ENCODE measurements at regions not wholly inside any gene's neighbourhood (a gene's known extent, or its start where the extent isn't known, plus 50 kb on each side); places are given as distances from the start of the nearest gene placed in this dataset.

GRCh38 chr4:178090640-178091411 is 648.6 kb upstream of the AGA start:
- Histone ChIP-seq H3K36me3 (ENCODE audit: insufficient read depth) (no peaks in the 10 kb centered on the region), H3K79me2 (ENCODE audit: insufficient read depth, low read depth) (no peaks in the 10 kb centered on the region), H3K4me3 (IDR thresholded peaks at IDR 0.05; ENCODE audit: insufficient read depth, low read depth, low read length) (no peak overlapping the region), H3K4me2 (no peak overlapping the region), H3K4me1 (ENCODE audit: low read depth, poor library complexity, severe bottlenecking) (no peaks in the 10 kb centered on the region), H4K20me1 (ENCODE audit: insufficient read depth) (no peaks in the 10 kb centered on the region), H3K9ac (no peak overlapping the region), H3K27me3 (ENCODE audit: insufficient read depth, low read depth) (no peaks in the 10 kb centered on the region; the same call in 1 of the 2 replicates), H3K27ac (no peak overlapping the region), H2AFZ (ENCODE audit: low read depth) (no peak overlapping the region)
- TF ChIP-seq CTCF (conservative IDR thresholded peaks at IDR 0.05; ENCODE audit: low read depth, low read length): no peak

- Histone ChIP-seq H3K27me3 (ENCODE audit: insufficient read depth, low read depth) (no peaks in the 10 kb centered on the region), H3K36me3 (ENCODE audit: insufficient read depth) (no peaks in the 10 kb centered on the region), H3K9ac (no peak overlapping the region), H3K4me3 (IDR thresholded peaks at IDR 0.05; ENCODE audit: insufficient read depth, low read depth, low read length) (no peak overlapping the region), H3K79me2 (ENCODE audit: insufficient read depth, low read depth) (no peaks in the 10 kb centered on the region), H3K4me1 (ENCODE audit: low read depth, poor library complexity, severe bottlenecking) (no peaks in the 10 kb centered on the region), H3K27ac (no peak overlapping the region), H4K20me1 (ENCODE audit: insufficient read depth) (no peaks in the 10 kb centered on the region), H3K4me2 (no peak overlapping the region), H2AFZ (ENCODE audit: low read depth) (no peak overlapping the region)
- no peak for TF ChIP-seq CTCF (conservative IDR thresholded peaks at IDR 0.05; ENCODE audit: low read depth, low read length)
Observed at GRCh38 chr4:178102139-178102538, 659.9 kb upstream of the AGA start.

- no peak overlapping the region for H3K9ac ChIP-seq
- H3K4me3 ChIP-seq (IDR thresholded peaks at IDR 0.05; ENCODE audit: insufficient read depth, low read depth, low read length): no peak overlapping the region
- no peaks in the 10 kb centered on the region for H4K20me1 ChIP-seq (ENCODE audit: insufficient read depth)
- H2AFZ ChIP-seq (ENCODE audit: low read depth): no peak overlapping the region
- H3K27me3 ChIP-seq (ENCODE audit: insufficient read depth, low read depth): no peaks in the 10 kb centered on the region
- H3K36me3 ChIP-seq (ENCODE audit: insufficient read depth): no peaks in the 10 kb centered on the region
- no peak for TF ChIP-seq CTCF (conservative IDR thresholded peaks at IDR 0.05; ENCODE audit: low read depth, low read length)
- H3K4me2 ChIP-seq: no peak overlapping the region
- H3K79me2 ChIP-seq (ENCODE audit: insufficient read depth, low read depth): no peaks in the 10 kb centered on the region
- no peaks in the 10 kb centered on the region for H3K4me1 ChIP-seq (ENCODE audit: low read depth, poor library complexity, severe bottlenecking)
- no peak overlapping the region for H3K27ac ChIP-seq
Observed at GRCh38 chr4:178105242-178105641, 663.0 kb upstream of the AGA start.

GRCh38 chr4:178136736-178137345 is 694.6 kb upstream of the AGA start:
- no peak overlapping the region for H3K27ac ChIP-seq
- H4K20me1 ChIP-seq (ENCODE audit: insufficient read depth): no peaks in the 10 kb centered on the region
- H3K27me3 ChIP-seq (ENCODE audit: insufficient read depth, low read depth): no peaks in the 10 kb centered on the region
- no peak overlapping the region for H3K4me2 ChIP-seq
- no peak for TF ChIP-seq CTCF (conservative IDR thresholded peaks at IDR 0.05; ENCODE audit: low read depth, low read length)
- no peaks in the 10 kb centered on the region for H3K4me1 ChIP-seq (ENCODE audit: low read depth, poor library complexity, severe bottlenecking)
- no peaks in the 10 kb centered on the region for H3K36me3 ChIP-seq (ENCODE audit: insufficient read depth)
- no peak overlapping the region for H3K4me3 ChIP-seq (IDR thresholded peaks at IDR 0.05; ENCODE audit: insufficient read depth, low read depth, low read length)
- no peak overlapping the region for H2AFZ ChIP-seq (ENCODE audit: low read depth)
- no peak overlapping the region for H3K9ac ChIP-seq
- no peaks in the 10 kb centered on the region for H3K79me2 ChIP-seq (ENCODE audit: insufficient read depth, low read depth)

Measured in KMS-11 (cell line).